Ascending aorta (tissue), 2 donors: ENCODE measurements at regions not wholly inside any gene's neighbourhood (a gene's known extent, or its start where the extent isn't known, plus 50 kb on each side); places are given as distances from the start of the nearest gene placed in this dataset.

Experiments used
- DNase-seq, 2 donors: peaks; one replicate each; pipeline ENCODE4 v3.0.0-alpha.2; 2019; ENCODE audit warnings: low spot score in 2 of 2
- H3K27ac ChIP-seq, 2 donors: fragments of 200-600 bp; sonication (generic); one replicate each; pipeline ENCODE4 v1.5.1; 2016 to 2017; ENCODE audit warnings: mild to moderate bottlenecking in 1 of 2
- H3K27me3 ChIP-seq: fragments of 200-600 bp; sonication (generic); one replicate; pipeline ENCODE4 v1.5.1; 2017
- H3K36me3 ChIP-seq, 2 donors: fragments of 200-600 bp; sonication (generic); one replicate each; pipeline ENCODE4 v1.5.1; 2016
- H3K4me1 ChIP-seq, 2 donors: fragments of 200-600 bp; sonication (generic); one replicate each; pipeline ENCODE4 v1.5.1; 2016 to 2017; ENCODE audit warnings: mild to moderate bottlenecking in 1 of 2
- H3K4me3 ChIP-seq, 2 donors: fragments of 200-600 bp; sonication (generic); one replicate each; pipeline ENCODE4 v1.5.1; 2016 to 2017; ENCODE audit warnings: mild to moderate bottlenecking in 1 of 2
- H3K9me3 ChIP-seq, 2 donors: fragments of 200-600 bp; sonication (generic); one replicate each; pipeline ENCODE4 v1.5.1; 2016
- CTCF ChIP-seq, 3 experiments: fragments of 200-600 bp in 2 of 3; fragments of 450-650 bp in 1 of 3; sonication (generic) in 2 of 3; IDR thresholded peaks; one replicate each; pipeline ENCODE4 v1.5.1; 2016 to 2019; ENCODE audit warnings: antibody characterized with exemption in 3 of 3, mild to moderate bottlenecking in 1 of 3, moderate library complexity in 1 of 3
- intact Hi-C: fragments of 100-400 bp; cut with DNase I; formaldehyde crosslinking; loops from one replicate; pipeline ENCODE4 v1.15.1; 2023

GRCh38 chrX:42437211-42437610, 340.8 kb downstream of the PPP1R2C start:
- no peaks in the 10 kb centered on the region for H3K4me1 ChIP-seq
- DNase-seq: no peak
- TF ChIP-seq CTCF (IDR thresholded peaks at IDR 0.05): no peak
- no peaks in the 10 kb centered on the region for H3K9me3 ChIP-seq
- intact Hi-C loops: no loop called here
- no peak overlapping the region for H3K27ac ChIP-seq
- H3K27me3 ChIP-seq: no peaks in the 10 kb centered on the region
- no peaks in the 10 kb centered on the region for H3K36me3 ChIP-seq
- no peak overlapping the region for H3K4me3 ChIP-seq

GRCh38 chrX:42434458-42435166, 343.4 kb downstream of the PPP1R2C start:
- Histone ChIP-seq H3K27me3 (no peaks in the 10 kb centered on the region), H3K27ac (no peak overlapping the region), H3K36me3 (no peaks in the 10 kb centered on the region), H3K4me1 (no peaks in the 10 kb centered on the region), H3K4me3 (no peak overlapping the region), H3K9me3 (no peaks in the 10 kb centered on the region)
- DNase-seq: no peak
- no peak for TF ChIP-seq CTCF (IDR thresholded peaks at IDR 0.05)
- intact Hi-C loops: no loop called here

GRCh38 chrX:42432552-42432951, 345.4 kb downstream of the PPP1R2C start:
- intact Hi-C loops: no loop called here
- no peak overlapping the region for H3K27ac ChIP-seq
- H3K4me1 ChIP-seq: no peaks in the 10 kb centered on the region
- no peaks in the 10 kb centered on the region for H3K9me3 ChIP-seq
- H3K36me3 ChIP-seq: no peaks in the 10 kb centered on the region
- no peak for TF ChIP-seq CTCF (IDR thresholded peaks at IDR 0.05)
- H3K4me3 ChIP-seq: no peak overlapping the region
- H3K27me3 ChIP-seq: no peaks in the 10 kb centered on the region
- no peak for DNase-seq

- H3K9me3 ChIP-seq: no peaks in the 10 kb centered on the region
- TF ChIP-seq CTCF (IDR thresholded peaks at IDR 0.05): no peak
- intact Hi-C loops: no loop called here
- DNase-seq: no peak
- no peaks in the 10 kb centered on the region for H3K27me3 ChIP-seq
- no peaks in the 10 kb centered on the region for H3K4me1 ChIP-seq
- no peaks in the 10 kb centered on the region for H3K36me3 ChIP-seq
- no peak overlapping the region for H3K27ac ChIP-seq
- no peak overlapping the region for H3K4me3 ChIP-seq
Observed at GRCh38 chrX:42422961-42423360, 355.0 kb downstream of the PPP1R2C start.

GRCh38 chrX:42420426-42420825, 357.5 kb downstream of the PPP1R2C start:
- DNase-seq: no peak
- intact Hi-C loops: no loop called here
- no peaks in the 10 kb centered on the region for H3K27me3 ChIP-seq

More at GRCh38 chrX:42420426-42420825, 357.5 kb downstream of the PPP1R2C start:
- Histone ChIP-seq H3K4me3 (no peak overlapping the region), H3K36me3 (no peaks in the 10 kb centered on the region), H3K27ac (no peak overlapping the region), H3K9me3 (no peaks in the 10 kb centered on the region), H3K4me1 (no peaks in the 10 kb centered on the region)
- no peak for TF ChIP-seq CTCF (IDR thresholded peaks at IDR 0.05)
